Panc1 (cell line): ENCODE measurements at regions not wholly inside any gene's neighbourhood (a gene's known extent, or its start where the extent isn't known, plus 50 kb on each side); places are given as distances from the start of the nearest gene placed in this dataset.

Experiments used
- CTCF ChIP-seq: fragments of 450-650 bp; IDR thresholded peaks from 2 replicates; pipeline ENCODE4 v1.5.1; 2017; ENCODE audit warnings: mild to moderate bottlenecking
- POLR2AphosphoS5 ChIP-seq: IDR thresholded peaks from 2 replicates; pipeline ENCODE4 v1.6.1; 2012; ENCODE audit warnings: mild to moderate bottlenecking, low read depth, low read length, moderate library complexity
- REST ChIP-seq, 2 experiments: IDR thresholded peaks; 2 replicates each; pipeline ENCODE4 v1.6.1; 2011 to 2012; ENCODE audit warnings: low read depth in 2 of 2, control low read depth in 1 of 2, low read length in 1 of 2, mild to moderate bottlenecking in 1 of 2, moderate library complexity in 1 of 2; ENCODE audit not compliant: insufficient read depth in 1 of 2

GRCh38 chr4:123880631-123881030 is 484.0 kb downstream of the SPRY1 start:
- TF ChIP-seq REST (IDR thresholded peaks at IDR 0.05; ENCODE audit: insufficient read depth in 1 of 2, low read depth in 2 of 2, low read length in 1 of 2): no peak
- no peak for TF ChIP-seq CTCF
- TF ChIP-seq POLR2AphosphoS5: no peak
